Cardiac muscle cell (in vitro differentiated cells and primary cell): ENCODE measurements at regions not wholly inside any gene's neighbourhood (a gene's known extent, or its start where the extent isn't known, plus 50 kb on each side); places are given as distances from the start of the nearest gene placed in this dataset.
A peak's percentile ranks its signal among the peaks of the same experiment; 100 is the strongest.

Experiments
- DNase-seq, 2 donors: peaks; one replicate each; pipeline versions ENCODE4 v3.0.0 to v3.0.0-alpha.2; 2010 to 2017; ENCODE audit warnings: low read depth in 1 of 2, low spot score in 1 of 2
- H3K27ac ChIP-seq: fragments of 200-600 bp; sonication (generic); 2 replicates; pipeline ENCODE4 v1.5.1; 2016
- H3K27me3 ChIP-seq: fragments of 200-600 bp; sonication (generic); 2 replicates; pipeline ENCODE4 v1.6.0; 2016; ENCODE audit warnings: control low read depth
- H3K36me3 ChIP-seq: fragments of 200-600 bp; sonication (generic); 2 replicates; pipeline ENCODE4 v1.5.1; 2016; ENCODE audit warnings: control low read depth
- H3K4me1 ChIP-seq: fragments of 200-600 bp; sonication (generic); 2 replicates; pipeline ENCODE4 v1.8.1; 2017; ENCODE audit warnings: low read depth, mild to moderate bottlenecking, mixed run types
- H3K4me3 ChIP-seq: fragments of 200-600 bp; sonication (generic); 2 replicates; pipeline ENCODE4 v1.5.1; 2016; ENCODE audit warnings: mild to moderate bottlenecking
- H3K9me3 ChIP-seq: fragments of 200-600 bp; sonication (generic); 2 replicates; pipeline ENCODE4 v1.5.1; 2017; ENCODE audit warnings: low read depth, mild to moderate bottlenecking, control low read depth
- TF ChIP-seq, protein P1 (sequence below): IDR thresholded peaks from 2 replicates; pipeline ENCODE4 v1.5.1; 2012; ENCODE audit warnings: low read depth, mild to moderate bottlenecking, low read length

DNA sequence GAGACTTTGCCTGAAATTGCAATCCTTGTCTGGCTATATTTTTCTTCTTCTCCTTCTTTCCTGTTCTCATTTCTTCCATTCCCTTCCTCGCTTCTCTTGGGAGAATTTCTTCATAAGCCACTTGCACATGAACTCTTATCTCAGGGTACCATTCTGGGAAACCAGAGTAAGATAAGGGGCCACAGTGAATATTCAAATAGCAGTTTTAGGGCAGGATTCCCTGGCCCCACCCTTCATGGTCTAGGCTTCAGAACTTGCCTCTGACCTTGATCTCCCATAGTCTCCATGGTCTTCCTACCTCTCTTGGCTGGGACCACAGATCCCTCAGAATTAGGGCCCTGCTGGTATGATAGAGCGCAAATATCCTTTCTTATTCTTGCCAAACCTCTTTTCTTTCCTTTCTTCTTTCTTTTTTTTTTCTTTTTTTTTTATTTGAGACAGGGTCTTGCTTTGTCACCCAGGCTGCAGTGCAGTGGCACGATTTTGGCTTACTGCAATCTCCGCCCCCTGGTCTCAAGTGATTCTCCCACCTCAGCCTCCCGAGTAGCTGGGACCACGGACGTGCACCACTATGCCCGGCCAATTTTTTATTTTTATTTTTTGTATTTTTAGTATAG is 123.0 kb upstream of the CITED2 start:
- Histone ChIP-seq H3K4me3 (no peak overlapping the region), H3K36me3 (no peaks in the 10 kb centered on the region), H3K27ac (peak overlapping the region; percentile 72), H3K9me3 (no peaks in the 10 kb centered on the region), H3K4me1 (peaks cover 8% of the 10 kb centered on the region), H3K27me3 (no peaks in the 10 kb centered on the region)
- no peak for DNase-seq
- TF ChIP-seq, protein P1, sequence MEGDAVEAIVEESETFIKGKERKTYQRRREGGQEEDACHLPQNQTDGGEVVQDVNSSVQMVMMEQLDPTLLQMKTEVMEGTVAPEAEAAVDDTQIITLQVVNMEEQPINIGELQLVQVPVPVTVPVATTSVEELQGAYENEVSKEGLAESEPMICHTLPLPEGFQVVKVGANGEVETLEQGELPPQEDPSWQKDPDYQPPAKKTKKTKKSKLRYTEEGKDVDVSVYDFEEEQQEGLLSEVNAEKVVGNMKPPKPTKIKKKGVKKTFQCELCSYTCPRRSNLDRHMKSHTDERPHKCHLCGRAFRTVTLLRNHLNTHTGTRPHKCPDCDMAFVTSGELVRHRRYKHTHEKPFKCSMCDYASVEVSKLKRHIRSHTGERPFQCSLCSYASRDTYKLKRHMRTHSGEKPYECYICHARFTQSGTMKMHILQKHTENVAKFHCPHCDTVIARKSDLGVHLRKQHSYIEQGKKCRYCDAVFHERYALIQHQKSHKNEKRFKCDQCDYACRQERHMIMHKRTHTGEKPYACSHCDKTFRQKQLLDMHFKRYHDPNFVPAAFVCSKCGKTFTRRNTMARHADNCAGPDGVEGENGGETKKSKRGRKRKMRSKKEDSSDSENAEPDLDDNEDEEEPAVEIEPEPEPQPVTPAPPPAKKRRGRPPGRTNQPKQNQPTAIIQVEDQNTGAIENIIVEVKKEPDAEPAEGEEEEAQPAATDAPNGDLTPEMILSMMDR = no peak

DNA sequence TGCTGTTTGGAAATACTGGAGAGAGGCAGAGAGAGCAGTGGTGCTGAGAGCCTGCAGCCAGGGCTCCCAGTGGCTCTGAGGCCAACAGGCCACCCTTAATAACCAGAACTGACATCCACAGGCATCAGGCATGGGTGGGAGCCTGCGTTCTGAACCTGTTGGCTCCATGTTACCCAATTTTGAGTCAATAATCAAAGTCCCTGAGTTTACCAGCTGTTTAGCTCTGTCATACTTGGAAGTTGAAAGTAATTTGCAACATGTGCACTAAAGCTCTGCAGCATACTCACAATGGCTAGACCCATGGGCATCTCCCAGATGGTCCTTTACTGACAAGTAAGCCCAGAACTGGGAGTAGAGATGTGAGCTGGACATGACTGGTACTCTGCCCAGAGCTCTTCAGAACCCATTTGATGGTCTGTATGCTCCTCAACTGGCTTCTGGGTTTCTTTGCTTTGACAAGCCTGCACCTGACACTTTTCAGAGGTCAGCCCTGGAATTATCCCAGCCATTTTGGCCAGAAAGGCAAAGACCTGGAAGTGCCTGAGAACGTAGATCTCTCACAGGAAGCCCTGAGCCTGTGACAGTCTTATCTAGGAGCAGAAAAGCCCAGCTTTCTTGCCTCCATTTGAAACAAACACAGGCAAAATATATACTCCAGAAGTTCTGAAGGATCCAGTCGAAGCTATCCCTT is 122.4 kb upstream of the CITED2 start:
- no peaks in the 10 kb centered on the region for H3K9me3 ChIP-seq
- H3K27me3 ChIP-seq = no peaks in the 10 kb centered on the region
- TF ChIP-seq, protein P1 = no peak
- no peak for DNase-seq
- peaks cover 8% of the 10 kb centered on the region for H3K4me1 ChIP-seq
- H3K4me3 ChIP-seq = no peak overlapping the region
- H3K27ac ChIP-seq = peak overlapping the region; percentile 72
- no peaks in the 10 kb centered on the region for H3K36me3 ChIP-seq

DNA sequence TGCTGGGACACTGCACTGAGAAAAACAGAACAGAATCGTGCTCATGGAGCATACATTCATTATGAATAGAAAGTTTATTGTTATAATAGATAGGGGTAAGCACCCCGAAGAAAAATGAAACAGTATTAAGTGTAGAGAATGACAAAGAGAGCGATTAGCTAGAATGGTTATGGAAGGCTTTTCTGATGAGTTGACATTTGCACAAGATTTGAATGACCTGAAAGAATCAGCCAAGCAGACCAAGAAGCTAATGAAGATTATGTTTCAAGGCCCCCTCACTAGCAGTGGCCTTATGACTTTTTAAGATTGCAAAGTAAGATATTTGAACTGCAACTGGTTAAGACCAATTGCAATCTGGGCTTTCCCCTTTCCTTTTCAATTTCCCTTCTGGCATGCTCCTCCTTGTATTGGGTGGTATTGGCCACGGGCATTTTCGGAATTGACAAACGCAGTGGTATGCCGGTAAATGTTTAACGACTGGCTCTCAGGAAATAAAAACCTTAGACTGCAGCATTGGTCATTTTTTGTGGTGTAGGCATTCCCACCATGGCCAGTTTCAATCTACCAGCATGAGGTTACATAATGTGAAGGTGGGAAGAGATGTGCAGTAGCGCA is 120.0 kb upstream of the CITED2 start:
- no peak for DNase-seq
- Histone ChIP-seq H3K9me3 (no peaks in the 10 kb centered on the region), H3K4me1 (peaks cover 8% of the 10 kb centered on the region), H3K4me3 (no peak overlapping the region), H3K27ac (no peak overlapping the region), H3K27me3 (no peaks in the 10 kb centered on the region), H3K36me3 (no peaks in the 10 kb centered on the region)
- TF ChIP-seq, protein P1 = no peak

DNA sequence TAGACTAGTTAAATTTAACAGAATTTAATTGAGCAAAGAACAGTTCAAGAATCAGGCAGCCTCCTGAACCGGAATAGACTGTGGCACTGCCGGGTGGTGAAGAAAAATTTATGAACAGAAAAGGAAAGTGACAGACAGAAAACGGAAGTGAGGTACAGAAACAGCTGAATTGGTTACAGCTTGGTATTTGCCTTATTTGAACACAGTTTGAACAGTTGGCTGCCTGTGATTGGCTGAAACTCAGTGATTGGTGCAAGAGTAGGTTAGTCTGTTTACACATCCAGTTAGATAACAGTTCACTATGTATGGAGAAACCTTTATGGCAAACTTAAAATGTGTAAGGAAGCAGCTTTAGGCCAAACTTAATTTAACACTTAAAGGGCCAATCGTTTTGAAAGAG is 116.0 kb upstream of the CITED2 start:
- H3K9me3 ChIP-seq = no peaks in the 10 kb centered on the region
- no peak overlapping the region for H3K4me3 ChIP-seq
- H3K36me3 ChIP-seq = no peaks in the 10 kb centered on the region
- H3K27me3 ChIP-seq = no peaks in the 10 kb centered on the region
- no peak for DNase-seq
- H3K27ac ChIP-seq = no peak overlapping the region
- H3K4me1 ChIP-seq = peaks cover 7% of the 10 kb centered on the region
- TF ChIP-seq, protein P1 = no peak

DNA sequence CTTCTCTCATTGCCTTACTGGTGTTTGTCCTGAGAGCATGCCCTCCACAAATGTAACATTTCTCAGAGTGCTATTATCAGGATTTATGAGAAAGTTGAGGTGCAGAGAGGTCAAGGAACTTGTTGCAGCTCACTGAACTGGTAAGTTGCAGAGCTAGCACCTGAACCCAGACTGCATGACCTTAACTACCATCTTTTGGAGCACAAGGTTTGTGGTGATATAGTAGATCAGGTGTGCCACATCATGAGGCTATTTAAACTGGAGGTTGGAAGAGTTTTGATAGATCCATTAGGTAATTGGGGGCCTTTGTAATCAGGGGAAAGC is 112.0 kb upstream of the CITED2 start:
- Histone ChIP-seq H3K27me3 (no peaks in the 10 kb centered on the region), H3K27ac (peak overlapping the region; percentile 47), H3K4me1 (peaks cover 15% of the 10 kb centered on the region), H3K36me3 (no peaks in the 10 kb centered on the region), H3K4me3 (no peak overlapping the region), H3K9me3 (no peaks in the 10 kb centered on the region)
- TF ChIP-seq, protein P1 = no peak
- DNase-seq = no peak
